ENCODE measurements at regions not wholly inside any gene's neighbourhood (a gene's known extent, or its start where the extent isn't known, plus 50 kb on each side); places are given as distances from the start of the nearest gene placed in this dataset.
"Not testable (repeated sequence)": the region's sequence is repeated elsewhere in the genome, so short reads cannot be mapped to it uniquely, and the experiment has no call there.

DNA sequence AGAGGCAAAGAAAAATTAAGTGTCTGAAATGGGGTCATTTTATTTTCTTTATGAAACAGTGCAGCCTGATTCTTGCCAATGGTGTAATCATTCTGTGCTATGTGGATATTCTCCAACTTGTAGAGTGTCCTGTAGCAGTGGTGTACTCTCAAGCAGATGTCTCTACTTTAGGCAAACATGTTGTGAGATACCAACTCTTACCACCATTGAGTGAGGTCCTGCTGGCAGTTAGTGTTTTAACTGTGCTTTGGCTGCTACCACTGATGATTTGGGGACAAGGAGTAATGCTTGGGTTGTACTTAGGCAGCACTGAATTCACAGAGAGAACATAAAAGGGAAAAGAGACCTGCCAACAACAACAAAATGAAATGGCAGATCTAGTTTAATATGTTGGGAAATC, 122.5 kb downstream of the APIP start:
- no peak for ATAC-seq

DNA sequence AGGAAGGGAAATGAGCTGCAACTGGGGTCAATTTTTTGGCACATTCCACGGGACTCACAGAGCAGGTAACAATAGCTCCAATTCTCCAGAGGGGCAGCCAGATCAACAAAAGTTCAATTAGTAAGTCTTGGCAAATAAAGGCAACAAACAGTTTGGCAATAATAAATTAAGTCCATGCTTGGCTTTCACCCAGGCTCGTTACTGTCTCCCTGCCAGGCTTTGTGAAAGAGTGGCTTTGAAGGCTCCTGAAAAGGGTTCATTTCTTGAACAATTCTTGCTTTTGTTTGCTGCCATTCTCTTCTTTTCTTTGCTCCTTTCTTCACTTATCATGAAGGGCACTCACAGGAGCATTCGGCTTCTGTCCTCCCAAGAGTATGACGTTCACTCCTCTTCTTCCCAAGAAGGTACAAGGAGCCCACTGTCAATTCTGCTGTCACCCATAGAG, 123.3 kb downstream of the APIP start:
- ATAC-seq = no peak

GRCh38 chr11:34791780-34792542, 124.2 kb downstream of the APIP start:
- ATAC-seq = no peak

- peak; percentile 62 for ATAC-seq
Observed at GRCh38 chr11:34790620-34791019, 125.6 kb downstream of the APIP start.

DNA sequence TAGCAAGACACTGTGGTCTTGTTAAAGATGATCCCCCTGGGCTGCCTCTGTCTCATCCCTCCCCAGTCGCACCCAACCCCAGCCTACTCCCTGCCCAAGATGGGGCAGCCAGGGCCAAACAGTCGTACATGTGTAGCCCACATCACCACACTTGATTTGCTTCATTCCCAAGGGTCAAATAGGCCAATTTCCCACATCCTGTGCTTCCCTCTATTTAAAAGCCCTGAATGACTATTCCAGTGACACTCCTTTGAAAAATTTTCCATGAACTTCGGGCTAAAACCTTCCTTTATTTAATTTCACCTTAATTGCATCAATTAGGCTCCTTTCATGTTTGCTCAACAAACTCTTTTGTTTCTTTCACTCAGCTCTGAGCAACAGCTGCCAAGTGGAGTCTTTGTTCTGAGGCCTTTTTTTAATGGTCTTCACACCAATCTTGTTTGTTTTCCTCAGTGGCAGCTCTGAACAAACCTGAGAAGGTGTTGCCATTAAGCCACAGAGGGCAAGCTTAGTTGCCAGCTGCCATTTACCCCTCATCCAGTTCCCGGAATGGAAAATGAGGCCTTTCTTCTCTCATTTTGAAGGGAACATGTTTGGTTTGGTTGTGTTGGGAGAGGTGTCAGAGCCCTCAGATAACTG, 126.9 kb downstream of the APIP start:
- ATAC-seq = no peak

- ATAC-seq = peak; percentile 76
Observed at GRCh38 chr11:34788642-34789041, 127.5 kb downstream of the APIP start.

DNA sequence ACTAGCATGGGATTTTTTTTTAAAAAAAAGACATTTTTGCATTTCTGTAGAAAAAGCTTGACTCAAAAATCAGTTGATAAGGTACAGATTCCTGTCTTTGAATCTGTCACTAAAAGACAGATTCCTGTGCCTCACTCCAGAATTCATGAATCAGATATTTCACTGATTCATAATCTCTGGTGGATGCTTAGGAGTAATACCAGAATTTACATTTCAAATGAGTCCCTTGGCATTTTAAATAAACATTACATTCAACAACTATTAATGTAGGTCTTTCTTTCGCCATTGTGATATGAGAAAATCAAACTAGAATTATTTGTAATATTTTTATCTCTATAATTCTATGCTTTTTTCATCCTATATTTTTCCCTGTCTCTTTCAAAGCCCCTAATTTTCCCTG, 128.3 kb downstream of the APIP start:
- ATAC-seq = no peak

- ATAC-seq = no peak
Observed at GRCh38 chr11:34787348-34787747, 128.8 kb downstream of the APIP start.

DNA sequence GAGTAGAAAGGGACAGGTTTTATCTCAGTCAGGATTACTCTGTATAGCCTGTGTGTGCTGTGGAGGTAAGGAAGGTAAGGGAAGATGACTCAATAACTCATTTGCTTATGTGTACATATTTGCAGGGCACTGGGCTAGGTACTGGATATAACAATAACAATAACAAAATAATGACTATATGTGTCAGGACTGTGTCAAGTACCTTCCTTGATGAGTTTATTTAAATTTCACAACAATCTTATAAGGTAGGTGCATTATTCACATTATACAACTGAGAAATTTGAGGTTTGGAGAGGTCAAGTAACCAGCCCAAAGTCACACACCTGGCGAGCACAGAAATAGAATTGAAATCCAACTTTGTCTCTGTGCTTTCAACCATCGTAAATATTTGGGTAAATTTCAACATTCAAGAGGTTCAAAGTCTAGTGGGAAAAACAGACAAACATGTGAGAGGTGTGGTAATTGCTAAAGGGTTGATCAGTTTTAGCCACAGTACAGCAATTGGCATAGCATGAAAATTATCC, 131.8 kb downstream of the APIP start:
- peak; percentile 94 for ATAC-seq

DNA sequence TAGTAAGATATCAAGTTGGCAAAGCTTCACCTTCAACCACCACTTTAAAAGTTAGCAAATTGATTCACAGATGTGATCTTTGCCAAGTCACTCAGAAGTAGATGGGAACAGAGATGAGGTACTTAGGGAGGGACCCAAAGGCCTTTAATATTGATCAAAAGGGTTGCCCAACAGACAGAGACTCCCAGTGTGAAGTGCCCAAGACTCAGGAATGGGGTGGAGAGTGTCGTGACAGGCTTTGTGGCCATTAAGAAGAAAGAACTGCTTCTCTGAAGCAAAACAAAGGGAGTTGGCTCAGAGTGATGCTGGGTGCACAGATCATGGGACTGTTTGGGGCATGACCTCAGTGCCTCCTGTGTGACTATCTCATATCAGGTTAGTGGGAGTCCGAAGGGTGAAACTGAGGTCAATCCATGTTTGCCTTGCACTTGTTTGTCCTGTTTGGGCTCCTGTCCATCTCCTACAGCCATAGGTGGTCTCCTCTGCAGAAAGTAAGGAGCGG, 132.3 kb downstream of the APIP start:
- ATAC-seq = peak; percentile 75

DNA sequence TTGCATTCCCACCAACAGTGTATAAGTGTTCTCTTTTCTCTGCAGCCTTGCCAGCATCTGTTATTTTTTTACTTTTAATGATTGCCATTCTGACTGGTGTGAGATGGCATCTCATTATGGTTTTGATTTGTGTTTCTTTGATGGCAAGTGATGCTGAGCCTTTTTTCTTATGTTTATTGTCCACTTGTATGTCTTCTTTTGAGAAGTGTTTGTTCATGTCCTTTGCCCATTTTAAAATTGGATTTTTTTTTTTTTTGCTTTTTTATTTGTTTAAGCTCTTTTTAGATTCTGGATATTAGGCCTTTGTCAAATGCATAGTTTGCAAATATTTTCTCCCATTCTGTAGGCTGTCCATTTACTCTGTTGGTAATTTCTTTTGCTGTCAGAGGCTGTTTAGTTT, 134.4 kb downstream of the APIP start:
- not testable (repeated sequence) for ATAC-seq

- no peak for ATAC-seq
Observed at GRCh38 chr11:34775417-34775888, 140.7 kb downstream of the APIP start.

- no peak for ATAC-seq
Observed at GRCh38 chr11:34774604-34775003, 141.6 kb downstream of the APIP start.

- no peak for ATAC-seq
Observed at GRCh38 chr11:34773826-34774225, 142.4 kb downstream of the APIP start.

GRCh38 chr11:34773211-34773610, 143.0 kb downstream of the APIP start:
- no peak for ATAC-seq

DNA sequence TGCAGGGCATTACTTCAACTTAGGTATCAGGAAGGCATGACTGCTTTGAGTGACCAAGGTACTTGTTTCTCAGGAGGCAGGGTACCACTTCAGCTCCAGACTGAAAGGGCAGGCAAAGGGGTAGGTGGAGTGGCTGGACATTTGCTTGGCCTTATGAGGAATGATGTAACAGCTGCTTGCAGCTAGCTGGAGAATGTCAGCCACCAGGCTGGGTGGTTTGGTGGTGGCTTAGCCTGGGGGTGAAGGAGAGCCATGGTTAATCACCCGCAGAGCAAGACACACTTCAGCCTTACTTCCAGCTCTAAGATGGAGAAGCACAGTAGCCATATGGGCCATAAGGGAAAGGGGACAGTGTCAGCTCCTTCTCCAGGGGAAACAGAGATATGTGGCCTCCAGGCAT, 146.1 kb downstream of the APIP start:
- ATAC-seq = no peak

DNA sequence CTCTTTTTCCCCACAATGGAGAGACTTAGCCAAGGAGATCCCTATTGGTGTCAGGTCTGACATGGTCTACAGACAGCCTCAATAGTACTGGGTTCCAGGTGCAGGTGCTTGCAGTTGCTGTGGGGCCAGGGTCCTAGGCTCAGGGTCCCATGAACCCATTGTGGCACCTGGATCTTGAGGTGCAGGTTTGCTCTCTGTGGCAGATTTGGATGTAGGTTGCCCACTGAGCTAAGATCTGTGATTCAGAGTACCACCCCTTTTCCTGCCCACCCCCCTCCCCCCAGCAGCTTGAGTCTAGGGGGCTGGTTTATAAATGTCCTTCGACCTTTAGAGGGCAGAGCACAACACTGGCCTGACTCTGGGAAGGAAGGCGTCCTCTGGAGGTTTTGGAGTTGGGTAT, 147.0 kb downstream of the APIP start:
- ATAC-seq = no peak

GRCh38 chr11:34762625-34763024, 141.7 kb downstream of the EHF start:
- ATAC-seq = not testable (repeated sequence)

DNA sequence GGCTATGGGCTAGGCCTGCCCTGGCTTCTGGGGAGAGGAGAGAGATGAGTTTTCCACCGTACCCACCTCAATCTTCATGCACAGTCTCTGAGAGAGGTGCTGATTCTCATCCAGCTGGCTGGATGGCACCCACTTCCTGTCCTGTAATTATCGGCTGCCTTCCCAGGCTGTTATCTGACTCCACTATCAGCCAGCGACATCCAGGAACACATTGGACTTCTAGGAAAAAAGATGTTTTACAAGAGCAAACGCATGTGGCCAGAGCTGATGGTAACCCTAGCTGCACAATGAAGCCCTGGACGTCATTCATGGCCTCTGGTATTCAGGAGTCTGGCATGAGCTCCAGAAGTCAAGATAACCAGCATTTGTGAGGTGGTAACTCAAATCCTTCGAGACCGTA, 137.4 kb downstream of the EHF start:
- no peak for ATAC-seq

DNA sequence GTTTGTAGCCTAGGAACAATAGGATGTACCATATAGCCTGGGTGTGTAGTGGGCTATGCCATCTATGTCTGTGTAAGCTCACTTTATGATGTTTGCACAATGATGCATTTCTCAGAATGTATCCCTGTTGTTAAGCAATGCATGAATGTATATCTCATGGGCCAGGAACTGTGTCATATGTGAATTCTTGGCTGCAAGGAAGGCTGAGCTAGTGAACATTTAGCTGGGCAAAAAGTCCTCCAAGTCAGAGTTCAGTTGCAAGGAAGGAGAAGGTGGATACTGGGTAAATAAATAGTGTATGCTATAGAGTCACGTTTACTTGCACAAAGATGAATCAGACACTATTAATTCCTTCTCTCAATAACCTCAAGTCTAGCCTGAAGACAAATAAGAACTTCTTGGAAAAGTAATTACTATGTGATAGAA, 136.1 kb downstream of the EHF start:
- peak; percentile 94 for ATAC-seq

- ATAC-seq = no peak
Observed at GRCh38 chr11:34756591-34756990, 135.7 kb downstream of the EHF start.

DNA sequence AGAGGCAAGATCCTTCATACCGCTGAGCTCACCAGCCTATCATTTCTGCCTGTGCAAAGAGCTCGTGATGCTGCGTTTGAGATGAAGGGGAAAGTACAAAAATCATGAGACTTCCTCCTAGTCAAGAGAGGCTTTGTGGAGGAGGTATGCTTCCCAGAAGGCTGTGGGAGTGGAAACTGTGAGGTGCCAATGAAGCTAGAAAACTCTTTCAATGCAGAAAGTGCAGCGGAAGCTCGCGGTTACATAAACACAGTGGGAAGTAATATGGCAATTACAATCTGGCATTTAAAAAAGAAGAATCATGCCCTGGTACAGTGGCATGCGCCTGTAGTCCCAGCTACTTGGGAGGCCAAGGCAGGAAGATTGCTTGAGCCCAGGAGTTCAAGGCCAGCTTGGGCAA, 134.8 kb downstream of the EHF start:
- no peak for ATAC-seq

GRCh38 chr11:34754171-34754823, 133.4 kb downstream of the EHF start:
- ATAC-seq = peak; percentile 66

Measured in esophagus mucosa (tissue), 1 donor.